Natural killer cell (primary cell): ENCODE measurements at regions not wholly inside any gene's neighbourhood (a gene's known extent, or its start where the extent isn't known, plus 50 kb on each side); places are given as distances from the start of the nearest gene placed in this dataset.

Experiments used
- ATAC-seq, 3 donors: fragments of 150-1000 bp in 2 of 3; fragments of 200-7000 bp in 1 of 3; cut with Tn5 transposase; 1 replicate in 1 of 3; 2 replicates in 2 of 3; pipeline ENCODE4 v1.10.0; 2021; ENCODE audit warnings: mild to moderate bottlenecking in 2 of 3, moderate library complexity in 2 of 3
- DNase-seq, 2 donors: peaks; one replicate each; pipeline versions ENCODE4 v3.0.0 to v3.0.0-alpha.2; 2013 to 2021; ENCODE audit warnings: mixed read lengths in 1 of 2
- H3K27ac ChIP-seq: one replicate; pipeline ENCODE4 v1.5.1; 2013; ENCODE audit warnings: mild to moderate bottlenecking, low read length
- H3K27me3 ChIP-seq: one replicate; pipeline ENCODE4 v1.6.1; 2013; ENCODE audit warnings: low read length; ENCODE audit not compliant: control insufficient read depth, insufficient read depth
- H3K36me3 ChIP-seq: one replicate; pipeline ENCODE4 v1.6.1; 2013; ENCODE audit warnings: low read length; ENCODE audit not compliant: control insufficient read depth, insufficient read depth
- H3K4me1 ChIP-seq: one replicate; pipeline ENCODE4 v1.6.1; 2013; ENCODE audit warnings: low read length; ENCODE audit not compliant: control insufficient read depth, insufficient read depth
- H3K4me3 ChIP-seq: one replicate; pipeline ENCODE4 v1.5.1; 2013; ENCODE audit warnings: low read length
- H3K9me3 ChIP-seq: one replicate; pipeline ENCODE4 v1.6.1; 2013; ENCODE audit warnings: low read length; ENCODE audit not compliant: control insufficient read depth, insufficient read depth
- H3K27ac Mint-ChIP-seq, 2 donors: one replicate each; pipeline ENCODE4 v1.8.0; 2022; ENCODE audit warnings: mild to moderate bottlenecking in 2 of 2, mixed read lengths in 2 of 2, moderate library complexity in 1 of 2
- H3K27me3 Mint-ChIP-seq, 2 donors: one replicate each; pipeline ENCODE4 v1.8.0; 2022; ENCODE audit warnings: low read depth in 2 of 2, mixed read lengths in 2 of 2
- H3K36me3 Mint-ChIP-seq: one replicate; pipeline ENCODE4 v1.8.0; 2022; ENCODE audit warnings: mixed read lengths
- H3K4me1 Mint-ChIP-seq, 2 donors: one replicate each; pipeline ENCODE4 v1.8.0; 2022; ENCODE audit warnings: mixed read lengths in 2 of 2
- H3K4me3 Mint-ChIP-seq: one replicate; pipeline ENCODE4 v1.8.0; 2022; ENCODE audit warnings: mild to moderate bottlenecking, moderate library complexity, mixed read lengths
- H3K9me3 Mint-ChIP-seq, 2 donors: one replicate each; pipeline ENCODE4 v1.8.0; 2022; ENCODE audit warnings: mixed read lengths in 2 of 2
- WGBS: methylation state at CpG from one replicate; pipeline ENCODE4 v1.1.7; 2013; ENCODE audit warnings: missing lambda C conversion rate; ENCODE audit not compliant: insufficient coverage; 5-methylcytosine and 5-hydroxymethylcytosine counted together
- intact Hi-C: fragments of 100-400 bp; cut with micrococcal nuclease; formaldehyde crosslinking; loops from one replicate; pipeline ENCODE4 v1.14.2; 2022
- TF ChIP-seq, protein P1 (sequence below): fragments of 200-600 bp; IDR thresholded peaks from one replicate; pipeline ENCODE4 v1.8.0; 2022; ENCODE audit warnings: antibody characterized with exemption

DNA sequence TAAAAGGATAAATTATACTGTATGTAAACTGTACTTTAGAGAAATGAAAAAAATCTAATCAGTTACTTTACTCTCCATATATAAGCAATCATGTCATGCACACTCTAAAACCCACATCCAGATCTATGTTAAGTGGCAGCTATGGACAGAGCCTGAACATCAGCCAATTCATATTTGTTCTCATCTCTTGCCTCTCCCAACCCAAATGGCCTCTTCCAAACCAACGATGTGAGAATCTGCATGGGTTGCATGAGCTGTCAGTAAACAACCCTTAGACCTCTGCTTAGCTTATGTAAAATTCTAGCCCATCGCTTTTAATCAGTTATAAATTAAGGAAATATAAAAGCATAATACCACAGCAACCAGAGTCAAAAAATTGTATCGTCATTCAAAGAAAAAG is 288.7 kb upstream of the INTU start:
- no peaks in the 10 kb centered on the region for H3K36me3 ChIP-seq
- intact Hi-C loops, result no loop called here
- Mint-ChIP-seq H3K36me3 (no peaks in the 10 kb centered on the region), H3K4me3 (no peak overlapping the region), H3K9me3 (peaks cover 12 to 25% of the 10 kb centered on the region in 2 donors), H3K27me3 (no peaks in the 10 kb centered on the region), H3K4me1 (no peaks in the 10 kb centered on the region), H3K27ac (no peak overlapping the region)
- no peak for DNase-seq
- H3K4me3 ChIP-seq, result no peak overlapping the region
- no peak overlapping the region for H3K27ac ChIP-seq
- ATAC-seq, result no peak
- WGBS, result 87% methylated on average over 3 of the region's 3 CpGs
- no peaks in the 10 kb centered on the region for H3K4me1 ChIP-seq
- no peaks in the 10 kb centered on the region for H3K27me3 ChIP-seq
- no peaks in the 10 kb centered on the region for H3K9me3 ChIP-seq
- TF ChIP-seq, protein P1, sequence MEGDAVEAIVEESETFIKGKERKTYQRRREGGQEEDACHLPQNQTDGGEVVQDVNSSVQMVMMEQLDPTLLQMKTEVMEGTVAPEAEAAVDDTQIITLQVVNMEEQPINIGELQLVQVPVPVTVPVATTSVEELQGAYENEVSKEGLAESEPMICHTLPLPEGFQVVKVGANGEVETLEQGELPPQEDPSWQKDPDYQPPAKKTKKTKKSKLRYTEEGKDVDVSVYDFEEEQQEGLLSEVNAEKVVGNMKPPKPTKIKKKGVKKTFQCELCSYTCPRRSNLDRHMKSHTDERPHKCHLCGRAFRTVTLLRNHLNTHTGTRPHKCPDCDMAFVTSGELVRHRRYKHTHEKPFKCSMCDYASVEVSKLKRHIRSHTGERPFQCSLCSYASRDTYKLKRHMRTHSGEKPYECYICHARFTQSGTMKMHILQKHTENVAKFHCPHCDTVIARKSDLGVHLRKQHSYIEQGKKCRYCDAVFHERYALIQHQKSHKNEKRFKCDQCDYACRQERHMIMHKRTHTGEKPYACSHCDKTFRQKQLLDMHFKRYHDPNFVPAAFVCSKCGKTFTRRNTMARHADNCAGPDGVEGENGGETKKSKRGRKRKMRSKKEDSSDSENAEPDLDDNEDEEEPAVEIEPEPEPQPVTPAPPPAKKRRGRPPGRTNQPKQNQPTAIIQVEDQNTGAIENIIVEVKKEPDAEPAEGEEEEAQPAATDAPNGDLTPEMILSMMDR, result no peak

DNA sequence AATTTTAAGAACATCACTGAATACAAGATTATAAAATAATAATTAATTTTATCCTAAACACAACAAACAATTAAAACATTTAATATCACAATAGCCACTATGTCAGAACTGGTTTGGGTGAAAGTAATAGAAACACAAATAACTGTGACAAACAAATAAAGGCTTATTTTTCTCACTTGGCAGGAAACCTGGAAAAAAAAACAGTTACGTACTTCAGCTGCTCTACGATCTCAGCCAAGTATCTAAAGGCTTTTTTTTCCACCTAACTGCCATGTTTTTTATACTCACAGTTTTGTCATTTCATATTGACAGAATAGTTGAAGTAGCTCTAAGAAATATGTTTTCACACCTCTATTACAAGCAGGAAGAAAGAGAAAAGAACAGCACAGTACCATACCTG is 284.8 kb upstream of the INTU start:
- Histone ChIP-seq H3K27me3 (no peaks in the 10 kb centered on the region), H3K9me3 (no peaks in the 10 kb centered on the region), H3K27ac (no peak overlapping the region), H3K36me3 (no peaks in the 10 kb centered on the region), H3K4me3 (no peak overlapping the region), H3K4me1 (no peaks in the 10 kb centered on the region)
- Mint-ChIP-seq H3K27ac (no peak overlapping the region), H3K9me3 (peaks cover 14 to 19% of the 10 kb centered on the region in 2 donors), H3K4me1 (no peaks in the 10 kb centered on the region), H3K36me3 (no peaks in the 10 kb centered on the region), H3K4me3 (no peak overlapping the region), H3K27me3 (no peaks in the 10 kb centered on the region)
- WGBS, result 100% methylated on average over 2 of the region's 2 CpGs
- intact Hi-C loops, result no loop called here
- ATAC-seq (no peak), DNase-seq (no peak)
- TF ChIP-seq, protein P1, result no peak

DNA sequence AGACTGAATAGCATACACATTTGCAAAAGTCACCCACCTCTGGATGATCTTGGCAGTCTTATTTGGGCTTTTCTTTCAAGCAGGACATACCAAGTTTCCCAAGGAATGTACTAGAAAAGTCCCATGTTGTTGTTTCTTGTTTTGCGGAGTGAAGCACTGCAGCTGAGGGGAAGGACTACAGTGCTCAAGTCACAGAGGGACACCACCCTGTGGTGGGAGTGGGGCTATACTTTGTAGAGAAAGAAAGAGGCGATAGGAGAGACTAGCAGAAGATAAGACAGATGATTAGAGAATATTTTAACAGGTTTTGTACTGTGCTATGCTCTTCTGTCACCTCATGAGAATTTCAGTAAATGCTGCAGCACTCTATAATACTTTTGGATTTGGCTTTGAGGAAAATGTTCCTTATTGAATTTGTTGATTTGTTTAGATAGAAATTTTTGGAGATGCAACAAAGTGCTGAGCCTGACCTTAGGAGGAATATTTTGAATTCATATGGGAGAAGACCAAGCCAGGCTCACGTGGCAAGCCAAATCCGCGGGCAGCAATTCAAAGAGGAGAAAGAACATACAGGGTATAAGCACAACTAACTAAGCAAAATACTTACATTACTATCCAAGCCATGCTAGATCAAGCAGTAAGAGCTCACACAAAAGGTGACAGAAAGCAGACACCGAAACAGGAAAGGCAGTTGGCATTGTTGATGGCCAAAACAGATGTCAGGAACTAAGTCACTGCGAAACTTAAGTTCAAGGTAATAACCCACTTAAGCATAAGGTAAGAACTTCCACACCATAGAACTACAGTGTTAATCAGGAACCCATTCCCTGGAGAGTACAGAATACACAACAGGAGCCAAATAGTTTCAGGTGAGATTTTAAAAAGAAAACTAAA is 280.3 kb upstream of the INTU start:
- DNase-seq (no peak), ATAC-seq (no peak)
- Histone ChIP-seq H3K4me3 (no peak overlapping the region), H3K27me3 (no peaks in the 10 kb centered on the region), H3K27ac (no peak overlapping the region), H3K4me1 (no peaks in the 10 kb centered on the region), H3K36me3 (no peaks in the 10 kb centered on the region), H3K9me3 (no peaks in the 10 kb centered on the region)
- 80% methylated on average over 7 of the region's 7 CpGs for WGBS
- Mint-ChIP-seq H3K4me3 (no peak overlapping the region), H3K27me3 (no peaks in the 10 kb centered on the region), H3K36me3 (no peaks in the 10 kb centered on the region), H3K27ac (no peak overlapping the region), H3K9me3 (peaks cover 9 to 13% of the 10 kb centered on the region in 2 donors), H3K4me1 (no peaks in the 10 kb centered on the region)
- TF ChIP-seq, protein P1, result no peak
- intact Hi-C loops, result no loop called here

DNA sequence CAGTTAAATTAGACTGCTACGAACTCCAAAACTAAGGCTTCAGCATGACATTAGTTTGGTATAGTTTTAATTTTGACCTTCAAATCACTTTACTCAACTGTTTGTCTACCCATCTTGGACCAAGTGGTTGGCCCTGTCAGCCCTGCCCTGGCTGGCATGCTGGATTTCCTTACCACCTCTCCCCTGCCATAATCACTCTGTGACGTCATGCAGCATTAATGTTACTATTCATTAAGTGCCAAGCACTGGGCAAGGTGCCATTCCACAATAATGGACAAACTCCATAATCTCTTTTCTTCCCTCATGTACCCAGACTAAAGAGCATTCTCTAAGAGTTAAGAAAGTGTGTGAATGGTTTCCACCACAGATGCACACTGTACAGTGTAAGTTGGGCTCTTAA is 277.0 kb upstream of the INTU start:
- Mint-ChIP-seq H3K4me3 (no peak overlapping the region), H3K36me3 (no peaks in the 10 kb centered on the region), H3K4me1 (no peaks in the 10 kb centered on the region), H3K27me3 (no peaks in the 10 kb centered on the region), H3K27ac (no peak overlapping the region), H3K9me3 (peaks cover 16% of the 10 kb centered on the region in 2 donors)
- intact Hi-C loops, result no loop called here
- Histone ChIP-seq H3K27ac (no peak overlapping the region), H3K9me3 (no peaks in the 10 kb centered on the region), H3K4me1 (no peaks in the 10 kb centered on the region), H3K27me3 (no peaks in the 10 kb centered on the region), H3K4me3 (no peak overlapping the region), H3K36me3 (no peaks in the 10 kb centered on the region)
- DNase-seq (no peak), ATAC-seq (no peak)
- TF ChIP-seq, protein P1, result no peak
- 71% methylated on average over 2 of the region's 2 CpGs for WGBS
